ENCODE measurements at regions not wholly inside any gene's neighbourhood (a gene's known extent, or its start where the extent isn't known, plus 50 kb on each side); places are given as distances from the start of the nearest gene placed in this dataset.

GRCh38 chr2:216967889-216968288 lies 108.0 kb upstream of the TNP1 start:
- no peaks in the 10 kb centered on the region for H3K36me3 ChIP-seq (ENCODE audit: control insufficient read depth in 1 of 2, insufficient read depth in 2 of 2, low read length in 2 of 2)
- no peak overlapping the region for H3K4me3 ChIP-seq (ENCODE audit: low read depth, low read length)
- no peaks in the 10 kb centered on the region for H3K79me1 ChIP-seq (ENCODE audit: low read length)
- no peak overlapping the region for H2BK5ac ChIP-seq (ENCODE audit: low read depth, low read length, poor library complexity)
- H4K8ac ChIP-seq (ENCODE audit: low read depth, low read length) = no peak overlapping the region
- H2BK120ac ChIP-seq (ENCODE audit: insufficient read depth, low read length, poor library complexity) = no peak overlapping the region
- no peaks in the 10 kb centered on the region for H3K27me3 ChIP-seq (ENCODE audit: insufficient read depth, low read length)
- H3K27ac ChIP-seq (ENCODE audit: low read depth, low read length) = no peak overlapping the region
- no peak overlapping the region for H4K12ac ChIP-seq (ENCODE audit: low read depth, low read length)
- H4K91ac ChIP-seq (ENCODE audit: low read depth, low read length) = no peak overlapping the region
- no peaks in the 10 kb centered on the region for H3K79me2 ChIP-seq (ENCODE audit: control insufficient read depth, insufficient read depth, low read length, poor library complexity)
- H3K9ac ChIP-seq (ENCODE audit: low read length) = no peak overlapping the region
- H3K14ac ChIP-seq (ENCODE audit: low read length) = no peak overlapping the region
- no peak overlapping the region for H2BK12ac ChIP-seq (ENCODE audit: low read length)
- no peak overlapping the region for H3K23ac ChIP-seq (ENCODE audit: low read length)
- H2AK5ac ChIP-seq (ENCODE audit: low read length) = no peak overlapping the region
- no peaks in the 10 kb centered on the region for H3K4me1 ChIP-seq (ENCODE audit: control insufficient read depth in 1 of 2, insufficient read depth in 2 of 2, low read length in 2 of 2)
- H3K18ac ChIP-seq (ENCODE audit: low read length) = no peak overlapping the region
- no peaks in the 10 kb centered on the region for H3K9me3 ChIP-seq (ENCODE audit: insufficient read depth, low read depth, low read length)
- no peak overlapping the region for H3K4ac ChIP-seq (ENCODE audit: low read depth, low read length)
- no peak overlapping the region for H2AFZ ChIP-seq (ENCODE audit: insufficient read depth, low read length, poor library complexity)
- no peak for DNase-seq
- H3K4me2 ChIP-seq (ENCODE audit: low read length) = no peak overlapping the region
- WGBS (ENCODE audit: extremely low coverage, insufficient coverage, insufficient read length) = no CpG with 5 or more reads among the region's 1 CpG

- no CpG with 5 or more reads among the region's 6 CpGs for WGBS (ENCODE audit: extremely low coverage, insufficient coverage, insufficient read length)
- no peak for DNase-seq
- Histone ChIP-seq H3K9me3 (ENCODE audit: insufficient read depth, low read depth, low read length) (no peaks in the 10 kb centered on the region), H4K12ac (ENCODE audit: low read depth, low read length) (no peak overlapping the region), H3K27ac (ENCODE audit: low read depth, low read length) (no peak overlapping the region), H3K23ac (ENCODE audit: low read length) (no peak overlapping the region), H3K4me2 (ENCODE audit: low read length) (no peak overlapping the region), H4K8ac (ENCODE audit: low read depth, low read length) (no peak overlapping the region), H3K79me2 (ENCODE audit: control insufficient read depth, insufficient read depth, low read length, poor library complexity) (no peaks in the 10 kb centered on the region), H2BK12ac (ENCODE audit: low read length) (no peak overlapping the region), H2AK5ac (ENCODE audit: low read length) (no peak overlapping the region), H3K79me1 (ENCODE audit: low read length) (no peaks in the 10 kb centered on the region), H3K18ac (ENCODE audit: low read length) (no peak overlapping the region), H2AFZ (ENCODE audit: insufficient read depth, low read length, poor library complexity) (no peak overlapping the region), H3K36me3 (ENCODE audit: control insufficient read depth in 1 of 2, insufficient read depth in 2 of 2, low read length in 2 of 2) (no peaks in the 10 kb centered on the region), H2BK120ac (ENCODE audit: insufficient read depth, low read length, poor library complexity) (no peak overlapping the region), H3K4me3 (ENCODE audit: low read depth, low read length) (no peak overlapping the region), H3K27me3 (ENCODE audit: insufficient read depth, low read length) (no peaks in the 10 kb centered on the region), H2BK5ac (ENCODE audit: low read depth, low read length, poor library complexity) (no peak overlapping the region), H3K4me1 (ENCODE audit: control insufficient read depth in 1 of 2, insufficient read depth in 2 of 2, low read length in 2 of 2) (no peaks in the 10 kb centered on the region), H3K14ac (ENCODE audit: low read length) (no peak overlapping the region), H4K91ac (ENCODE audit: low read depth, low read length) (no peak overlapping the region), H3K4ac (ENCODE audit: low read depth, low read length) (no peak overlapping the region), H3K9ac (ENCODE audit: low read length) (no peak overlapping the region)
Observed at GRCh38 chr2:216960671-216961268, 100.9 kb upstream of the TNP1 start.

- no CpG with 5 or more reads among the region's 3 CpGs for WGBS (ENCODE audit: extremely low coverage, insufficient coverage, insufficient read length)
- Histone ChIP-seq H3K23ac (ENCODE audit: low read length) (no peak overlapping the region), H3K4ac (ENCODE audit: low read depth, low read length) (no peak overlapping the region), H3K4me3 (ENCODE audit: low read depth, low read length) (no peak overlapping the region), H4K91ac (ENCODE audit: low read depth, low read length) (no peak overlapping the region), H3K36me3 (ENCODE audit: control insufficient read depth in 1 of 2, insufficient read depth in 2 of 2, low read length in 2 of 2) (no peaks in the 10 kb centered on the region), H3K4me2 (ENCODE audit: low read length) (no peak overlapping the region), H3K18ac (ENCODE audit: low read length) (no peak overlapping the region), H2AFZ (ENCODE audit: insufficient read depth, low read length, poor library complexity) (no peak overlapping the region), H2BK5ac (ENCODE audit: low read depth, low read length, poor library complexity) (no peak overlapping the region), H3K9ac (ENCODE audit: low read length) (no peak overlapping the region), H3K79me1 (ENCODE audit: low read length) (no peaks in the 10 kb centered on the region), H3K14ac (ENCODE audit: low read length) (no peak overlapping the region), H2BK120ac (ENCODE audit: insufficient read depth, low read length, poor library complexity) (no peak overlapping the region), H4K8ac (ENCODE audit: low read depth, low read length) (no peak overlapping the region), H3K27ac (ENCODE audit: low read depth, low read length) (no peak overlapping the region), H2AK5ac (ENCODE audit: low read length) (no peak overlapping the region), H3K79me2 (ENCODE audit: control insufficient read depth, insufficient read depth, low read length, poor library complexity) (no peaks in the 10 kb centered on the region), H3K4me1 (ENCODE audit: control insufficient read depth in 1 of 2, insufficient read depth in 2 of 2, low read length in 2 of 2) (no peaks in the 10 kb centered on the region), H4K12ac (ENCODE audit: low read depth, low read length) (no peak overlapping the region), H3K9me3 (ENCODE audit: insufficient read depth, low read depth, low read length) (no peaks in the 10 kb centered on the region), H2BK12ac (ENCODE audit: low read length) (no peak overlapping the region), H3K27me3 (ENCODE audit: insufficient read depth, low read length) (no peaks in the 10 kb centered on the region)
- no peak for DNase-seq
Observed at GRCh38 chr2:216959433-216959832, 99.6 kb upstream of the TNP1 start.

DNA sequence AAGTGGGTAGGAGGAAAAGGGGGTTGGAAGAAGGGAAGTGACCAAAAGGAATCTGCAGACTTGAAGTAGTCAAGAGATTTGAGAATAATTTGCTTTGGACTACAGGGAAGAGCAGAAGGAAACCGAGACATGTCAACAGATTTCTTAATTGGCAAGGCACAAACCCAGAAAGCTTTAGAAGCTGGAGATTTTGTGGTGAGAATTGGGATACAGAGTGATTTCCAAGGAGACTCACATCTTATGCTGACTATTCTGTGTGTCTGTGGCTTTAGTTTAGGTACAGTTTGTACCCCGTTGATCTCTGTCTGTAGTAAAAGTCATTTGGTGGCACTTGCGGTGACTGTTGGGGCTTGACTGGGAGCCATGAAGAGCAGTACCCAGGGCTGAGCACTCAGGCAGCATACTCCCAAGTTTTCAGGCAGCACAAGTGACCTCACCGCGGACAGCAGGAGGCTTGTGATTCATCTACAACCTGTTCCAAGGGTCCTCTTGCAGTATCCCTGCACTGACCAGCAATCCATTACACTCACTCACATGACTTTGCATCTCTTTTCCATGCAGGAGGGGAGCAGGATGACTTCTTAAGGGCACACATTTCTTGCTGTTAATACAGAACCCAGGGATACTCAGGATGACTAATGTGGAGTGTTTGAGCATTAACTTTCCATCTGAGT lies 97.1 kb upstream of the TNP1 start:
- no CpG with 5 or more reads among the region's 5 CpGs for WGBS (ENCODE audit: extremely low coverage, insufficient coverage, insufficient read length)
- Histone ChIP-seq H3K9me3 (ENCODE audit: insufficient read depth, low read depth, low read length) (no peaks in the 10 kb centered on the region), H2AFZ (ENCODE audit: insufficient read depth, low read length, poor library complexity) (no peak overlapping the region), H3K9ac (ENCODE audit: low read length) (no peak overlapping the region), H3K79me2 (ENCODE audit: control insufficient read depth, insufficient read depth, low read length, poor library complexity) (no peaks in the 10 kb centered on the region), H4K91ac (ENCODE audit: low read depth, low read length) (no peak overlapping the region), H3K4ac (ENCODE audit: low read depth, low read length) (no peak overlapping the region), H2BK5ac (ENCODE audit: low read depth, low read length, poor library complexity) (no peak overlapping the region), H3K27ac (ENCODE audit: low read depth, low read length) (no peak overlapping the region), H4K12ac (ENCODE audit: low read depth, low read length) (no peak overlapping the region), H3K4me2 (ENCODE audit: low read length) (no peak overlapping the region), H4K8ac (ENCODE audit: low read depth, low read length) (no peak overlapping the region), H3K4me3 (ENCODE audit: low read depth, low read length) (no peak overlapping the region), H2AK5ac (ENCODE audit: low read length) (no peak overlapping the region), H3K14ac (ENCODE audit: low read length) (no peak overlapping the region), H3K4me1 (ENCODE audit: control insufficient read depth in 1 of 2, insufficient read depth in 2 of 2, low read length in 2 of 2) (no peaks in the 10 kb centered on the region), H2BK12ac (ENCODE audit: low read length) (no peak overlapping the region), H3K27me3 (ENCODE audit: insufficient read depth, low read length) (no peaks in the 10 kb centered on the region), H3K79me1 (ENCODE audit: low read length) (no peaks in the 10 kb centered on the region), H3K36me3 (ENCODE audit: control insufficient read depth in 1 of 2, insufficient read depth in 2 of 2, low read length in 2 of 2) (no peaks in the 10 kb centered on the region), H3K18ac (ENCODE audit: low read length) (no peak overlapping the region), H2BK120ac (ENCODE audit: insufficient read depth, low read length, poor library complexity) (no peak overlapping the region), H3K23ac (ENCODE audit: low read length) (no peak overlapping the region)
- no peak for DNase-seq
